Fibroblast of mammary gland (primary cell): ENCODE measurements at regions not wholly inside any gene's neighbourhood (a gene's known extent, or its start where the extent isn't known, plus 50 kb on each side); places are given as distances from the start of the nearest gene placed in this dataset.

ENCODE experiments used
- DNase-seq: peaks from one replicate; pipeline ENCODE4 v3.0.0-alpha.2; 2010; ENCODE audit warnings: low read depth
- H3K4me3 ChIP-seq: 2 replicates; pipeline ENCODE4 v1.5.1; 2011; ENCODE audit warnings: low read depth, mild to moderate bottlenecking, low read length, moderate library complexity; ENCODE audit not compliant: control insufficient read depth
- CTCF ChIP-seq: conservative IDR thresholded peaks from 2 replicates; pipeline ENCODE4 v1.5.1; 2011; ENCODE audit warnings: low read depth, low read length, inconsistent platforms; ENCODE audit not compliant: control insufficient read depth, insufficient read depth

- H3K4me3 ChIP-seq: no peak overlapping the region
- no peak for DNase-seq
- no peak for TF ChIP-seq CTCF
Measured at GRCh38 chr4:31682796-31683195, 962.6 kb downstream of the PCDH7 start.

DNA sequence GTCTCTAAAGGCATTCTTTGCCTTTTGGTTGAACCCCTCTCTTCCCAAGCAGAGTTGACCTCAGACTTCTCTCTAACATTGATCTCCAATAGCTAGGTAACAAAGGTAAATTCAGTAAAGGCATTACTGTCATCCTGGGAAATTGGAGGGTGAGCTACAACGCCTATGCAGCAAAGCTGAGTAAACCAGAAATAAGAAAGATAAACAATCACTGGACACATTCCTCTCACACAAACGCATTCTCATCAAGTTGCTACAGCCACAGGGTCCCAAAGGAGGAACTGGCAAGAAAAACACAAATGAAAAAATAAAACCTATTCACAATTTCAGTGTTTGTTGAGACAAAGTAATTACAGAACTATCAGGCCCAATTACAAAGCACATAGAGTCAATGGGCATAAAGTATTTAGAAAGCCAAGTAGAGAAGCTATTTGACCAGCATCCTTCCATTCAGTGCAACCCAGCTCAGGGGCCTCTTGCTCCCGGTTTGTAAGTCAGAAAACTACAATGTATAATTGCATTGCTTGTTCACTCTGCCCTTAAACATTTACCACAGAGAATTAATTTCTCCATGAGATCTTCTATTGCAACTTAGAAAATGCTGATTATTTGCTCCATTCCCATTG lies 967.7 kb downstream of the PCDH7 start:
- no peak for TF ChIP-seq CTCF
- DNase-seq: no peak
- no peak overlapping the region for H3K4me3 ChIP-seq

- DNase-seq: no peak
- TF ChIP-seq CTCF: peak; percentile 7
- no peak overlapping the region for H3K4me3 ChIP-seq
Measured at GRCh38 chr4:31692399-31692940, 972.3 kb downstream of the PCDH7 start.

DNA sequence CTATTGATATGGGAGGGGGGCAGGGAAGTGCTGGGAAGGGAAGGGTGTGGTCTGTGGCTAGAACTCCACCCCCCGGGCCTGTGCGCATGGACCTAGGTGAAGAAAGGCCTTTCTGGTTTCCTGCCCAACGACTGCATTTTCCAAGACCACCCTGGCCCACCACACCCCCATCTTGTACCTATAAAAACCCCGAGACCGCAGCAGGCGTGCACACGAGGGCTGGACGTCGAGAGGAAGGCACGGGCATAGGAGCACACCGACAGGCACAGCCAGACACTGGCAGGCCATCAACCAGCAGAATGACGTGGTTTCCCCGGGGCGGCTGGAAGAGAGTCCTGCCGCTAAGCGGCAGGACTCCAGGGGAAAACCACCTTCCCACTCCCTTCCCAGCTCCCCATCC lies 981.1 kb downstream of the PCDH7 start:
- H3K4me3 ChIP-seq: no peak overlapping the region
- no peak for TF ChIP-seq CTCF
- no peak for DNase-seq

DNA sequence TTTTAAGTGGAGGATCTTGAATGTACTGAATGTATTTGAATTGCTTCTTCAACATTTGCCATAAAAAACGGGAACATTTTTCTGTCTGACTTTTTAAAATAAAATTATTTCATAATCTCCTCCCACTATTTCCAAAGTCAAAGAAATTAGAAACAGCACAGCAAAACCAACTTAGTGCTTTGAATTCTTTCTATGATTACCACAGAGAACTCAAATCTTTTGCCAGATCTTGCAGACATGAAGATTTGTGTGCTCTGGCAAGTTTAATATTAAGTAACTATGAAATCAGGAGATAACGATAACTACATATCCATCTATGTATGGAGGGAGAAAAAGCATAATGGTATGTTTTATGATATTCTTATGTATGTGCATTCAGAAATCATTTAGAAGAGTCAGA lies 982.2 kb downstream of the PCDH7 start:
- no peak for DNase-seq
- H3K4me3 ChIP-seq: no peak overlapping the region
- TF ChIP-seq CTCF: no peak

DNA sequence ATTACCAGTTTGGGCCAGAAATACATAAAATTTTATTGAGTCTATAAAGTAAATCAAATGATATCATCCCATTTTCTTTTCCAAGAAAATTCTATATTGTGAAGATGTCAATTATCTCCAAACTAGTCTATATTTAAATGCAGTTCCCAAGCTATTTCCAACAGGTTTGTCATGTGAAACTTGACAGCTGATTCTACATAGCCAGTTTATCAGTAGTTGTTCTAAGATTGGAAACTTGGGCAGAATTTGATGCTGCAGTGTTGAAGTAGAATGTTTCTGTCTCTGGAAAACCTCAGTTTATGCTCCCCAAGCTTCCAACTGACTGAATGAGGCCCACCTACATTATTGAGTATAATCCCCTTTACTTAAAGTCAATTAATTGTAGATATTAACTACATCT lies 994.1 kb downstream of the PCDH7 start:
- no peak overlapping the region for H3K4me3 ChIP-seq
- DNase-seq: no peak
- no peak for TF ChIP-seq CTCF
